GM19463 (cell line): ENCODE measurements at regions not wholly inside any gene's neighbourhood (a gene's known extent, or its start where the extent isn't known, plus 50 kb on each side); places are given as distances from the start of the nearest gene placed in this dataset.

Experiments
- ATAC-seq: cut with Tn5 transposase; IDR thresholded peaks from one replicate; pipeline ENCODE4 v1.9.1; 2021; ENCODE audit warnings: mild to moderate bottlenecking, moderate library complexity; ENCODE audit not compliant: unreplicated experiment

DNA sequence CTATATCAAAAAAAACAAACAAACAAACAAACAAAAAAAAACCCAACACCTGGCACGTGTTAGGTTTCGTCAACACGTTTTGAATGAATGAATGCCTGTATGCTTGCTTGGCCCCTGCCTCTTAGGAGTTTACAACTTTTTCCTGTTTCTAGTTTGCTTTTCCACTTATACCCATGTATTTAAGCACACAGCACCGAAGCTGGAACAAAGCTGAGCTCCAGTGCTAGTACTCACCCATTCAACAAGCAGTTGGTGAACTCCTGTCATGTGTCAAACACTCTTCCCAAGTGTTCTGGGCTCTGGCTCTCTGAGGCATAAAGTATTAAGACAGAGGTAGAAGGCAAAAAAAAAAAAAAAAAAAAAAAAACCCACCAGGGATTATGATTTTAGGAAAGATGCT, 599.3 kb downstream of the BUD13 start:
- no peak for ATAC-seq

- no peak for ATAC-seq
Observed at GRCh38 chr11:116172851-116173250, 599.9 kb downstream of the BUD13 start.

- no peak for ATAC-seq
Observed at GRCh38 chr11:116172156-116172555, 600.6 kb downstream of the BUD13 start.

- no peak for ATAC-seq
Observed at GRCh38 chr11:116171271-116172140, 601.3 kb downstream of the BUD13 start.

GRCh38 chr11:116170526-116171120, 602.2 kb downstream of the BUD13 start:
- no peak for ATAC-seq

- no peak for ATAC-seq
Observed at GRCh38 chr11:116169776-116170175, 603.0 kb downstream of the BUD13 start.

- no peak for ATAC-seq
Observed at GRCh38 chr11:116168459-116168787, 604.4 kb downstream of the BUD13 start.

GRCh38 chr11:116167706-116168458, 604.9 kb downstream of the BUD13 start:
- ATAC-seq = no peak

- no peak for ATAC-seq
Observed at GRCh38 chr11:116166573-116167465, 606.0 kb downstream of the BUD13 start.

DNA sequence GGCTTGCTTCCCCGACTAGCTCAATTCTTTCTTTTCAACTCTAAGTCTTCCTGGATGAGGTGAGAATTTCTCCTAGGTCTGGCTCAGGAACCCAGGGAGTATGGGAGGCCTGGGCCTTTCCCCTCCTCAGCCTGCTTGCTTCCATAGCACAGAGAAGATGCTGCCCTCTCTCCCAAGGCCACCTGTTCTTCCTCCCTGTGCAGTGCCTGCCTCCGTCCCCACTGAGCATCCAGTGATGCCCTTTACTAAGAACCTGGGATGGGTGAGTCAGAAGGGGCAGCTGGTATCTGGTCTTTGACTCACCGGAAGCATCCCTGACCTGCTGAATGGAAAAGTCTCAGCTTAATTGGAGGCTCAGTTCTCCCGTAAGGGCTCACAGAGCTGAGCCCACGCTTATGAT, 607.9 kb downstream of the BUD13 start:
- ATAC-seq = no peak

DNA sequence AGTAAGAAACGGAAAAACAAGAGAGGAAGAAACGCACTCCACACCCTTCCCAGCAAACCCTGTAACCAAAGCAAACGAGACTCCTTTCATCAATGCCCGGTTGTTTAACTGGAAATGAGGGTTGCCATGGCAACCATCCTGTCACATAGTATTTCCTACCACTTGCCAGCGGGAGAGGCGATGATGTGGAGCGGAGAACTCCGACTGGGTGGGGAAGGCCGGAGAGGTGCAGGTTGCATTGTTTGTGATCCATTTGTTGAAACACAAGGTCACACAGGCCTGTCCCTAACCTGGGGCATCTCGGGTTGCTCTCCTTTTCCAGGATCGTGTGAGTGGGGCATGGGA, 609.9 kb downstream of the BUD13 start:
- ATAC-seq = no peak

DNA sequence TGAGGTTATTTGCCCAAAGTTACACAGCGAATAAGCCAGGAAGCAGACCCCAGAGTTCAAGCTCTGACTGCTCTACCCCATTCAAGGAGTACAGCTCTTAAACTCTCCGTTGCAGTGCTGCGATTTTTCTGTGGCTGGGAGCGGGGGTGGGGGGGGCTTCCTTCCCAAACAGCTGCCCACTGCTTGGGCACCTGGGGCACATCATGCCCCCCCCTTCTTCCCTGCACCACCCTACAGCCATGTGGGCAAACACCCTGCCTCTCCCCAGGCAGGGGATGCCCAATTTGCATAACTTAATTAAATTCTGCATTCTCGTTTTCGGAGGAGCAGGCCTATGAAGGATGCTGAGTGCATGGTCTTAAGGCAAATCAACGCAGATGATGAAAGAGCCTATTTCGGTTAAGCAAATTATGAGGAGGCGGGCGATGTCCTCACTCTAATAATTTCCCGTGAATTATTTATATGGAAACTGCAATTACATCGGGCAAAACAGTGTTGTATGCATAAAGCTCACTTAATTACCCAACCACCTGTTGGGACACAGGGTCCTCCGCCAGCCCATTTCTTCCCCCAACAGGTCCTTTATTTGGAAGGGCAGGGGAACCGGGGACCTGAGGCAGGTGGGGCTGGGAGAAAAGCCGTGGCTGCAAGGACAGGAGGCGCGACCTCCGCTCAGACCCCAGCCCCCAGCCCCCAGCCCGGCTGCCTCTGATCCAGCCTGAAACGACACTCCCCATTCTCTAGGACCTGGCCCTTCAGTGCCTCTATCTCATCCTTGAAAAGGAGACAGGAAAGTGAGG, 610.5 kb downstream of the BUD13 start:
- no peak for ATAC-seq

DNA sequence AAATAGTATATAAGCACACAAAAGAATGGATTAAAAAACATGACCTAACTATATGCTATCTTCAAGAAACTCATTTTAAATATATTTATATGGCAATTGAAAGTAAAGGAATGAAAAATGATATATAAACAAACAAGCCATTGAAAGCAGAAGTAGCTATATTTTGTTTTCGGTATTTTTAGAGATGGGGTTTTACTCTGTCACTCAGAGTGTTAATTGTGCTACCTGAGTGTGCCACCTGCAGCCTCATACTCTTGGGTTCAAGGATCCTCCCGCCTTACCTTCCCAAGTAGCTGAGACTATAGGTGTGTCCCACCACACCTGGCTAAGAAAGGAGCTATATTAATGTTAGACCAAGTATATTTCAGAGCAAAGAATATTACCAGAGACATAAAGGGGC, 624.1 kb downstream of the BUD13 start:
- no peak for ATAC-seq

DNA sequence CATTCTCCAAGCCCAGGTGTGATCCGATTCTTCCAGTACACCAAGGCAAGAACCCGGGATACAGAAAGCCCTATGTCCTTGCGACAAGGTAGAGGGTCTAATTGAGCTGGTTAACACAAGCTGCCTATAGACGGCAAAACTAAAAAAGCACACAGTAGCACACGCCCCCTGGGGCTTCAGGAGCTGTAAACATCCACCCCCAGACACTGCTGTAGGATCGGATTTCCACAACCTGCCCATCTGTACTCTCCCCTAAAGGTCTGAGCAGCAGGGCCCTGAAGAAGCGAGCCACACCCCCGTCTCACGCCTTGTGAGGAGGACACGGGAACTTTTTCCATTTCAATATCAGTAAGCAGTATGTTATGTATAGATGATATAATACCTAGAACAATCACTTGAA, 624.7 kb downstream of the BUD13 start:
- no peak for ATAC-seq

GRCh38 chr11:116145187-116145865, 627.5 kb downstream of the BUD13 start:
- ATAC-seq = no peak

DNA sequence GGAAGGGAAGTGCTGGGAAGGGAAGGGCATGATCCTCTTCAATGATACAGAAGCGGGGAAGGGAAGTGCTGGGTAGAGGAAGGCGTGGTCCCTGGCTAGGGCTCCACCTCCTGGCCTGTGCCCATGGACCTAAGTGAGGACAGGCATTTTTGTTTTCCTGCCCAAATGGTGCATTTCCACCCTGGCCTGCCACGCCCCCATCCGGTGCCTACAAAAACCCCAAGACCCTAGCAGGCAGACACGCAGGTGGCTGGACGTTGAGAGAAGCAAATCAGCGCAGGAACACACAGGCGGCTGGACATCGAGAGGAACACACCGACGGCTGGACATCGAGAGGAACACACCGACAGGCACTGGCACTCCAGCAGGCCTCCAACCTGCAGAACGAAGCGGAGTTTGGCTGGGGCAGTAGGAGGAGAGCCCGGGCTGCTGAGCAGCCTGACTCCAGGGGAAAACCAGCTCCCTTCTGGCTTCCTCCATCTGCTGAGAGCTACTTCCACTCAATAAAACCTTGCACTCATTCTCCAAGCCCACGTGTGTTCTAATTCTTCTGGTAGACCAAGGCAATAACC, 628.3 kb downstream of the BUD13 start:
- no peak for ATAC-seq

GRCh38 chr11:116138280-116138679, 634.1 kb upstream of the CADM1 start:
- no peak for ATAC-seq

GRCh38 chr11:116137753-116138152, 633.5 kb upstream of the CADM1 start:
- ATAC-seq = no peak

DNA sequence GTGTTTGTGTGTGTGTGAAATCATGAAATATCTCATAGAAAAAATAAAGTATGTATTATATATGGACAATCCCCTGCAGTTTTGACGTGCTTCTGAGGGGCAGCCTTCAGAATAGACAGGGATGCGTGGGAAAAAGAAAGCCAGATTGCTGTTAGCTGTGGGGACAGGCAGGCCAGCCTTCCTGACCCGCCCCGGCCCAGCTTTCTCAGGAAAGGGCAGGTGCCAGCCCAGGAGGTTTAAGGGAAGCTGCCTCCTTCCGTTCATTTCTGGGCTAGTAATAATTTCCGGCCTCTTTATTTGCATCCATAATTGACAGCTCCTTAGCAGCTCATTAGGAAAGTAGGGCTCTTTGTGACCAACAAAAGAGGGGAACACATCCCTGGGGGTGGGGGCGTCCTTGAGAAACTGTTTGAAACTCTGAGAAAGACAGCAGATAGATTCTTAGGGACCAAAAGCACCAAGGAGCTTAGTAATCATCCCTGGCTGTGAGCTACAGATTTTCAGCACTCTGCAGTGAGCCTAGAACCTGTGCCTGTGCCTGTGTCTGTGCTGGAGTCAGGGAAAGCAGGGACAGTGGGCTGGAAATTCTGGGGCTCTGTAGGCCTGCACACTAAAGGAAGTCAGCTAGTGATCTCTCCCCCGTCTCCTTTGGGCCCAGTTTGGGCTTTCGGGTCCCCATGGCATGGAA, 632.9 kb upstream of the CADM1 start:
- no peak for ATAC-seq
